Neural progenitor cell (in vitro differentiated cells): ENCODE measurements at regions not wholly inside any gene's neighbourhood (a gene's known extent, or its start where the extent isn't known, plus 50 kb on each side); places are given as distances from the start of the nearest gene placed in this dataset.

Experiments used
- DNase-seq: peaks from one replicate; pipeline ENCODE4 v3.0.0-alpha.2; 2016; ENCODE audit warnings: low spot score
- H2AFZ ChIP-seq: fragments of 200-600 bp; sonication (generic); replicated peaks from 2 replicates; pipeline ENCODE4 v1.6.1; 2016; ENCODE audit warnings: antibody characterized with exemption
- H3F3A ChIP-seq: fragments of 200-600 bp; sonication (generic); 2 replicates; pipeline ENCODE4 v1.6.1; 2016; ENCODE audit warnings: antibody characterized with exemption, low read depth
- H3K27ac ChIP-seq: fragments of 200-600 bp; sonication (generic); 2 replicates; pipeline ENCODE4 v1.5.1; 2016; ENCODE audit warnings: mild to moderate bottlenecking
- H3K27me3 ChIP-seq: fragments of 200-600 bp; sonication (generic); 2 replicates; pipeline ENCODE4 v1.6.1; 2016; ENCODE audit warnings: mild to moderate bottlenecking, moderate library complexity
- H3K36me3 ChIP-seq: fragments of 200-600 bp; sonication (generic); 2 replicates; pipeline ENCODE4 v1.5.1; 2016
- H3K4me1 ChIP-seq: fragments of 200-600 bp; sonication (generic); 2 replicates; pipeline ENCODE4 v1.6.1; 2016; ENCODE audit warnings: mixed run types
- H3K4me2 ChIP-seq: fragments of 200-600 bp; sonication (generic); 2 replicates; pipeline ENCODE4 v1.6.1; 2016
- H3K4me3 ChIP-seq: fragments of 200-600 bp; sonication (generic); 2 replicates; pipeline ENCODE4 v1.5.1; 2016
- H3K79me2 ChIP-seq: fragments of 200-600 bp; sonication (generic); 2 replicates; pipeline ENCODE4 v1.6.1; 2016; ENCODE audit warnings: low read depth
- H3K9ac ChIP-seq: fragments of 200-600 bp; sonication (generic); 2 replicates; pipeline ENCODE4 v1.6.1; 2016
- H3K9me3 ChIP-seq: fragments of 200-600 bp; sonication (generic); 2 replicates; pipeline ENCODE4 v1.5.1; 2016; ENCODE audit warnings: low read depth
- H4K20me1 ChIP-seq: fragments of 200-600 bp; sonication (generic); 2 replicates; pipeline ENCODE4 v1.6.1; 2016; ENCODE audit warnings: low read depth
- H3K27ac Mint-ChIP-seq: 3 replicates; pipeline ENCODE4 v1.8.0; 2021; ENCODE audit warnings: mixed read lengths
- H3K27me3 Mint-ChIP-seq: 2 replicates; pipeline ENCODE4 v1.8.0; 2022; ENCODE audit warnings: low read depth, mild to moderate bottlenecking, inconsistent platforms, moderate library complexity, mixed read lengths; ENCODE audit not compliant: insufficient read depth
- H3K36me3 Mint-ChIP-seq: 3 replicates; pipeline ENCODE4 v1.8.0; 2021; ENCODE audit warnings: mixed read lengths
- H3K4me1 Mint-ChIP-seq: 3 replicates; pipeline ENCODE4 v1.8.0; 2021; ENCODE audit warnings: mixed read lengths
- H3K4me3 Mint-ChIP-seq: 3 replicates; pipeline ENCODE4 v1.8.0; 2021; ENCODE audit warnings: mild to moderate bottlenecking, moderate library complexity, mixed read lengths
- H3K9me3 Mint-ChIP-seq: 3 replicates; pipeline ENCODE4 v1.8.0; 2020; ENCODE audit warnings: mixed read lengths
- EZH2 ChIP-seq: fragments of 200-600 bp; sonication (generic); IDR thresholded peaks from 2 replicates; pipeline ENCODE4 v1.6.1; 2017; ENCODE audit warnings: antibody characterized with exemption, mild to moderate bottlenecking, moderate library complexity
- EZH2phosphoT487 ChIP-seq: fragments of 200-600 bp; sonication (generic); IDR thresholded peaks from 2 replicates; pipeline ENCODE4 v1.6.1; 2017; ENCODE audit warnings: antibody characterized with exemption
- TF ChIP-seq, protein P1 (sequence below): fragments of 200-600 bp; sonication (generic); IDR thresholded peaks from 2 replicates; pipeline ENCODE4 v1.5.1; 2017; ENCODE audit warnings: antibody characterized with exemption, mild to moderate bottlenecking

DNA sequence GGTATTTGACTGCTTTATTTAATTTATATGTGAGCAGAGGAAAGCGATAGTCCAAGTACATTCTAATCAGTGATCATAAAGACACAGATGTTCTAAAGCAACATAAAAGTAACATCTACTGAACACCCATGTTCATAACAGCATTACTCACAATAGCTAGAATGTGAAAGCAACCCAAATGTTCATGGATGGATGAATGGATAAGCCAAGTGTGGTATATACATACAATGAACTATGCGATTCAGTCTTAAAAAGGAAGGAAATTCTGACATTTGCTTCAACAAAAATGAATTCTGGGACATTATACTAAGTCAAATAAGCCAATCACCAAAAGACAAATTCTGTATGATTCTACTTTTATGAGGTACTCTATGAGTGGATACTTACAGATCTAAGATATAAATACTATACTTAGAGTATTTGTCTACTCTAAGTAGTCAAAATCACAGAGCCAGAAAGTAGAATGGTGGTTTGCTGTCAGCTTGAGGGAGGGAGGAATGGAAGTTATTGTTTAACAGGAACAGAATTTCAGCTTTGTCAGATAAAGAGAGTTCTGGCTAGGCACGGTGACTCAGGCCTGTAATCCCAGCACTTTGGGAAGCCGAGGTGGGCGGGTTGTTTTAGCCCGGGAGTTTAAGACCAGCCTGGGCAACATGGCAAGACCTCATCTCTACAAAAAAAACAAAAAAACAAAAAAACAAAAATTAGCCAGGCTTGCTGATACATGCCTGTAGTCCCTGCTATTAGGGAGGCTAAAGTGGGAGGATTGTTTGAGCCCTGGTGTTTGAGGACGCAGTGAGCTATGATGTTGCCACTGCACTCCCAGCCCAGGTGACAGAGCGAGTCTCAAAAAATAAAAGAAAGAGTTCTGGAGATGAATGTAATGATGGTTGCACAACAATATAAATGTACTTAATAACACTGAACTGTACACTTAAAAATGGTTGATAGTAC is 79.7 kb upstream of the ARHGAP29 start:
- H3K27me3 Mint-ChIP-seq, result no peaks in the 10 kb centered on the region
- Histone ChIP-seq H3K9me3 (no peaks in the 10 kb centered on the region), H3K79me2 (no peaks in the 10 kb centered on the region), H2AFZ (no peak overlapping the region), H3K4me2 (no peak overlapping the region), H4K20me1 (no peaks in the 10 kb centered on the region), H3K27me3 (no peaks in the 10 kb centered on the region), H3K27ac (no peak overlapping the region), H3K9ac (no peak overlapping the region), H3K36me3 (no peaks in the 10 kb centered on the region), H3F3A (peaks cover 14% of the 10 kb centered on the region), H3K4me3 (no peak overlapping the region), H3K4me1 (peaks cover 18% of the 10 kb centered on the region)
- TF ChIP-seq, protein P1, sequence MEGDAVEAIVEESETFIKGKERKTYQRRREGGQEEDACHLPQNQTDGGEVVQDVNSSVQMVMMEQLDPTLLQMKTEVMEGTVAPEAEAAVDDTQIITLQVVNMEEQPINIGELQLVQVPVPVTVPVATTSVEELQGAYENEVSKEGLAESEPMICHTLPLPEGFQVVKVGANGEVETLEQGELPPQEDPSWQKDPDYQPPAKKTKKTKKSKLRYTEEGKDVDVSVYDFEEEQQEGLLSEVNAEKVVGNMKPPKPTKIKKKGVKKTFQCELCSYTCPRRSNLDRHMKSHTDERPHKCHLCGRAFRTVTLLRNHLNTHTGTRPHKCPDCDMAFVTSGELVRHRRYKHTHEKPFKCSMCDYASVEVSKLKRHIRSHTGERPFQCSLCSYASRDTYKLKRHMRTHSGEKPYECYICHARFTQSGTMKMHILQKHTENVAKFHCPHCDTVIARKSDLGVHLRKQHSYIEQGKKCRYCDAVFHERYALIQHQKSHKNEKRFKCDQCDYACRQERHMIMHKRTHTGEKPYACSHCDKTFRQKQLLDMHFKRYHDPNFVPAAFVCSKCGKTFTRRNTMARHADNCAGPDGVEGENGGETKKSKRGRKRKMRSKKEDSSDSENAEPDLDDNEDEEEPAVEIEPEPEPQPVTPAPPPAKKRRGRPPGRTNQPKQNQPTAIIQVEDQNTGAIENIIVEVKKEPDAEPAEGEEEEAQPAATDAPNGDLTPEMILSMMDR, result no peak
- no peak for TF ChIP-seq EZH2
- no peak for TF ChIP-seq EZH2phosphoT487
- DNase-seq, result no peak
- no peak overlapping the region for H3K4me3 Mint-ChIP-seq
- no peak overlapping the region for H3K27ac Mint-ChIP-seq
- no peaks in the 10 kb centered on the region for H3K36me3 Mint-ChIP-seq
- H3K4me1 Mint-ChIP-seq, result peaks cover 11% of the 10 kb centered on the region
- H3K9me3 Mint-ChIP-seq, result no peaks in the 10 kb centered on the region

DNA sequence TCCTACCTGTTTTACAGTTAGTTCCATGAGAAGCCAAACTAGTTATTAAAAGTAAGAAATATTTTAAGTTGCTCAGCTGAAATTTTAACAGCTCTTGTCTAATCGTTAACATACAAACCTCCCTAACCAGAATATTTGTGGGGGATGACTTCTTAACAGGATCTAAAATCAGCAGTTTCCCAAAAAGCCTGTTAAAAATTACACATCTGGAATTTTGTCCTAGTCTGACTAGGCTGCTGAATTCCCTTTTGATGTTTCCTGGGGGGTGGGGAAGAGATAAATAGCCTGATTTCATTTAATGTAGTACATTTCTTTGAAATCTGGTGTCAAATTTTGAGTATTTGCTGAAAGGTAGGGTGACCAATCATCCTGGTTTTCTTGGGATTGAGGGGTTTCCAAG is 78.8 kb upstream of the ARHGAP29 start:
- Mint-ChIP-seq H3K4me1 (peaks cover 11% of the 10 kb centered on the region), H3K9me3 (no peaks in the 10 kb centered on the region), H3K36me3 (no peaks in the 10 kb centered on the region), H3K27me3 (no peaks in the 10 kb centered on the region), H3K4me3 (no peak overlapping the region), H3K27ac (no peak overlapping the region)
- Histone ChIP-seq H3K4me1 (peaks cover 18% of the 10 kb centered on the region), H3K79me2 (no peaks in the 10 kb centered on the region), H2AFZ (peak overlapping the region; percentile 19), H3F3A (peaks cover 14% of the 10 kb centered on the region), H3K9me3 (no peaks in the 10 kb centered on the region), H3K4me3 (no peak overlapping the region), H4K20me1 (no peaks in the 10 kb centered on the region), H3K4me2 (no peak overlapping the region), H3K36me3 (no peaks in the 10 kb centered on the region), H3K27ac (no peak overlapping the region), H3K9ac (no peak overlapping the region), H3K27me3 (no peaks in the 10 kb centered on the region)
- TF ChIP-seq, protein P1, result no peak
- TF ChIP-seq EZH2, result no peak
- no peak for TF ChIP-seq EZH2phosphoT487
- DNase-seq, result no peak

GRCh38 chr1:94315552-94316116 is 78.2 kb upstream of the ARHGAP29 start:
- H3K36me3 ChIP-seq, result no peaks in the 10 kb centered on the region
- H3K36me3 Mint-ChIP-seq, result no peaks in the 10 kb centered on the region
- H3K4me2 ChIP-seq, result no peak overlapping the region
- H3K27ac ChIP-seq, result no peak overlapping the region
- H3F3A ChIP-seq, result peaks cover 14% of the 10 kb centered on the region
- no peaks in the 10 kb centered on the region for H3K27me3 Mint-ChIP-seq
- H3K27ac Mint-ChIP-seq, result no peak overlapping the region
- H3K9me3 Mint-ChIP-seq, result no peaks in the 10 kb centered on the region
- H3K27me3 ChIP-seq, result no peaks in the 10 kb centered on the region
- TF ChIP-seq EZH2 (no peak), EZH2phosphoT487 (no peak)
- TF ChIP-seq, protein P1, result no peak
- no peak overlapping the region for H3K9ac ChIP-seq
- peaks cover 18% of the 10 kb centered on the region for H3K4me1 ChIP-seq
- no peaks in the 10 kb centered on the region for H3K79me2 ChIP-seq
- H4K20me1 ChIP-seq, result no peaks in the 10 kb centered on the region
- no peak for DNase-seq
- no peaks in the 10 kb centered on the region for H3K9me3 ChIP-seq
- H3K4me3 Mint-ChIP-seq, result no peak overlapping the region
- H3K4me3 ChIP-seq, result no peak overlapping the region
- H2AFZ ChIP-seq, result peak overlapping the region; percentile 19
- peaks cover 8% of the 10 kb centered on the region for H3K4me1 Mint-ChIP-seq
